ENCODE measurements at regions not wholly inside any gene's neighbourhood (a gene's known extent, or its start where the extent isn't known, plus 50 kb on each side); places are given as distances from the start of the nearest gene placed in this dataset.

GRCh38 chr7:152914014-152914844 lies 154.7 kb downstream of the ACTR3B start (continued):
- TF ChIP-seq, protein P1, sequence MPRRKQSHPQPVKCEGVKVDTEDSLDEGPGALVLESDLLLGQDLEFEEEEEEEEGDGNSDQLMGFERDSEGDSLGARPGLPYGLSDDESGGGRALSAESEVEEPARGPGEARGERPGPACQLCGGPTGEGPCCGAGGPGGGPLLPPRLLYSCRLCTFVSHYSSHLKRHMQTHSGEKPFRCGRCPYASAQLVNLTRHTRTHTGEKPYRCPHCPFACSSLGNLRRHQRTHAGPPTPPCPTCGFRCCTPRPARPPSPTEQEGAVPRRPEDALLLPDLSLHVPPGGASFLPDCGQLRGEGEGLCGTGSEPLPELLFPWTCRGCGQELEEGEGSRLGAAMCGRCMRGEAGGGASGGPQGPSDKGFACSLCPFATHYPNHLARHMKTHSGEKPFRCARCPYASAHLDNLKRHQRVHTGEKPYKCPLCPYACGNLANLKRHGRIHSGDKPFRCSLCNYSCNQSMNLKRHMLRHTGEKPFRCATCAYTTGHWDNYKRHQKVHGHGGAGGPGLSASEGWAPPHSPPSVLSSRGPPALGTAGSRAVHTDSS (tag by site-specific recombination; IDR thresholded peaks at IDR 0.05): peak; percentile 98
- TF ChIP-seq ZNF76 (tag by site-specific recombination; IDR thresholded peaks at IDR 0.05; ENCODE audit: borderline replicate concordance, low read depth) (no peak), ZNF138 (tag by site-specific recombination; IDR thresholded peaks at IDR 0.05; ENCODE audit: borderline replicate concordance) (no peak), ZNF707 (tag by site-specific recombination; IDR thresholded peaks at IDR 0.05) (peak; percentile 29; the same call in 1 of the 2 replicates), ZNF701 (tag by site-specific recombination; IDR thresholded peaks at IDR 0.05) (no peak), ZNF623 (tag by site-specific recombination; IDR thresholded peaks at IDR 0.05) (no peak), ZBTB20 (tag by site-specific recombination; IDR thresholded peaks at IDR 0.05) (0 out of 2 replicates have a peak, but pooled peaks have one; percentile 8), ZNF660 (tag by site-specific recombination; IDR thresholded peaks at IDR 0.05) (no peak), ZNF530 (tag by site-specific recombination; IDR thresholded peaks at IDR 0.05; ENCODE audit: low read depth) (no peak), ZNF776 (tag by site-specific recombination; IDR thresholded peaks at IDR 0.05; ENCODE audit: borderline replicate concordance) (no peak), ZNF488 (tag by site-specific recombination; IDR thresholded peaks at IDR 0.05) (no peak; the same call in 1 of the 2 replicates), ATF2 (tag by site-specific recombination; IDR thresholded peaks at IDR 0.05; ENCODE audit: low read depth) (peak; percentile 40; the same call in 1 of the 2 replicates), GLIS1 (tag by site-specific recombination; IDR thresholded peaks at IDR 0.05) (no peak; the same call in 1 of the 2 replicates), EGR2 (tag by site-specific recombination; IDR thresholded peaks at IDR 0.05; ENCODE audit: low read depth) (no peak), ZNF777 (tag by site-specific recombination; IDR thresholded peaks at IDR 0.05; ENCODE audit: borderline replicate concordance) (no peak; the same call in 1 of the 2 replicates), ZNF670 (tag by site-specific recombination; IDR thresholded peaks at IDR 0.05; ENCODE audit: low read depth) (peak; percentile 53; the same call in 1 of the 2 replicates), ZNF114 (tag by site-specific recombination; IDR thresholded peaks at IDR 0.05) (peak; percentile 88; the same call in 1 of the 2 replicates), ZNF549 (tag by site-specific recombination; IDR thresholded peaks at IDR 0.05) (no peak)
- TF ChIP-seq, protein P2, sequence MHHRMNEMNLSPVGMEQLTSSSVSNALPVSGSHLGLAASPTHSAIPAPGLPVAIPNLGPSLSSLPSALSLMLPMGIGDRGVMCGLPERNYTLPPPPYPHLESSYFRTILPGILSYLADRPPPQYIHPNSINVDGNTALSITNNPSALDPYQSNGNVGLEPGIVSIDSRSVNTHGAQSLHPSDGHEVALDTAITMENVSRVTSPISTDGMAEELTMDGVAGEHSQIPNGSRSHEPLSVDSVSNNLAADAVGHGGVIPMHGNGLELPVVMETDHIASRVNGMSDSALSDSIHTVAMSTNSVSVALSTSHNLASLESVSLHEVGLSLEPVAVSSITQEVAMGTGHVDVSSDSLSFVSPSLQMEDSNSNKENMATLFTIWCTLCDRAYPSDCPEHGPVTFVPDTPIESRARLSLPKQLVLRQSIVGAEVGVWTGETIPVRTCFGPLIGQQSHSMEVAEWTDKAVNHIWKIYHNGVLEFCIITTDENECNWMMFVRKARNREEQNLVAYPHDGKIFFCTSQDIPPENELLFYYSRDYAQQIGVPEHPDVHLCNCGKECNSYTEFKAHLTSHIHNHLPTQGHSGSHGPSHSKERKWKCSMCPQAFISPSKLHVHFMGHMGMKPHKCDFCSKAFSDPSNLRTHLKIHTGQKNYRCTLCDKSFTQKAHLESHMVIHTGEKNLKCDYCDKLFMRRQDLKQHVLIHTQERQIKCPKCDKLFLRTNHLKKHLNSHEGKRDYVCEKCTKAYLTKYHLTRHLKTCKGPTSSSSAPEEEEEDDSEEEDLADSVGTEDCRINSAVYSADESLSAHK (tag by site-specific recombination; IDR thresholded peaks at IDR 0.05): no peak
- TF ChIP-seq, protein P3, sequence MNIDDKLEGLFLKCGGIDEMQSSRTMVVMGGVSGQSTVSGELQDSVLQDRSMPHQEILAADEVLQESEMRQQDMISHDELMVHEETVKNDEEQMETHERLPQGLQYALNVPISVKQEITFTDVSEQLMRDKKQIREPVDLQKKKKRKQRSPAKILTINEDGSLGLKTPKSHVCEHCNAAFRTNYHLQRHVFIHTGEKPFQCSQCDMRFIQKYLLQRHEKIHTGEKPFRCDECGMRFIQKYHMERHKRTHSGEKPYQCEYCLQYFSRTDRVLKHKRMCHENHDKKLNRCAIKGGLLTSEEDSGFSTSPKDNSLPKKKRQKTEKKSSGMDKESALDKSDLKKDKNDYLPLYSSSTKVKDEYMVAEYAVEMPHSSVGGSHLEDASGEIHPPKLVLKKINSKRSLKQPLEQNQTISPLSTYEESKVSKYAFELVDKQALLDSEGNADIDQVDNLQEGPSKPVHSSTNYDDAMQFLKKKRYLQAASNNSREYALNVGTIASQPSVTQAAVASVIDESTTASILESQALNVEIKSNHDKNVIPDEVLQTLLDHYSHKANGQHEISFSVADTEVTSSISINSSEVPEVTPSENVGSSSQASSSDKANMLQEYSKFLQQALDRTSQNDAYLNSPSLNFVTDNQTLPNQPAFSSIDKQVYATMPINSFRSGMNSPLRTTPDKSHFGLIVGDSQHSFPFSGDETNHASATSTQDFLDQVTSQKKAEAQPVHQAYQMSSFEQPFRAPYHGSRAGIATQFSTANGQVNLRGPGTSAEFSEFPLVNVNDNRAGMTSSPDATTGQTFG (tag by site-specific recombination; IDR thresholded peaks at IDR 0.05; ENCODE audit: borderline replicate concordance): peak; percentile 26
